Left cardiac atrium (tissue), 4 donors: ENCODE measurements at regions not wholly inside any gene's neighbourhood (a gene's known extent, or its start where the extent isn't known, plus 50 kb on each side); places are given as distances from the start of the nearest gene placed in this dataset.
A peak's percentile ranks its signal among the peaks of the same experiment; 100 is the strongest.
"Not testable (repeated sequence)": the region's sequence is repeated elsewhere in the genome, so short reads cannot be mapped to it uniquely, and the experiment has no call there.

Experiments used
- ATAC-seq, 2 donors: fragments of 200-7000 bp; cut with Tn5 transposase; one replicate each; pipeline ENCODE4 v1.9.1; 2020; ENCODE audit warnings: mild to moderate bottlenecking in 2 of 2, moderate library complexity in 2 of 2
- DNase-seq: peaks from one replicate; pipeline ENCODE4 v3.0.0-alpha.2; 2020
- intact Hi-C, 2 donors: fragments of 100-400 bp; cut with DNase I; formaldehyde crosslinking; loops; one replicate each; pipeline versions ENCODE4 v1.14.1 to v1.15.1; 2022 to 2023
- donor health status: DM: no; HTN: yes; CAD: no.
- donor health status: DM: no; HTN: yes; CAD: no; lungs with severe emphysema.
- donor health status: DM: yes; HTN: yes; CAD: no.
- donor health status: Dilated cardiomyopathy.

- intact Hi-C loops, DNase-seq, ATAC-seq: not testable (repeated sequence)
These were observed 562.9 kb downstream of the RIT2 start for GRCh38 chr18:42552559-42552958.

GRCh38 chr18:42559069-42559690, 556.3 kb downstream of the RIT2 start:
- intact Hi-C loops, result no loop called here
- peak in 1 of 2 donors; percentile 64 for ATAC-seq

GRCh38 chr18:42561521-42561920, 554.0 kb downstream of the RIT2 start:
- intact Hi-C loops, result no loop called here
- DNase-seq, result no peak
- no peak for ATAC-seq

More at GRCh38 chr18:42559069-42559690, 556.3 kb downstream of the RIT2 start:
- DNase-seq, result no peak

- intact Hi-C loops, result no loop called here
- DNase-seq, result no peak
- ATAC-seq, result no peak
These were observed 551.5 kb downstream of the RIT2 start for GRCh38 chr18:42563995-42564394.

- no peak for ATAC-seq
- intact Hi-C loops, result no loop called here
- DNase-seq, result no peak
These were observed 550.7 kb downstream of the RIT2 start for GRCh38 chr18:42564761-42565160.

GRCh38 chr18:42568773-42569172, 546.7 kb downstream of the RIT2 start:
- DNase-seq (no peak), ATAC-seq (no peak)
- intact Hi-C loops, result no loop called here

GRCh38 chr18:42574871-42575270, 540.6 kb downstream of the RIT2 start:
- DNase-seq, result no peak
- intact Hi-C loops, result no loop called here
- no peak for ATAC-seq

- intact Hi-C loops, result no loop called here
- ATAC-seq (no peak), DNase-seq (no peak)
These were observed 539.4 kb downstream of the RIT2 start for GRCh38 chr18:42576124-42576523.

GRCh38 chr18:42578792-42579191, 536.7 kb downstream of the RIT2 start:
- DNase-seq (no peak), ATAC-seq (peak in 1 of 2 donors; percentile 91)
- intact Hi-C loops, result loop anchor here in 1 of 2 donors (2.0 kb wide), 1 partner anchor 16 kb away; no protein-coding TSS in a partner anchor

GRCh38 chr18:42582266-42582665, 533.2 kb downstream of the RIT2 start:
- intact Hi-C loops, result no loop called here
- no peak for ATAC-seq

GRCh38 chr18:42583283-42583731, 532.2 kb downstream of the RIT2 start:
- DNase-seq, result no peak
- intact Hi-C loops, result no loop called here
- peak in 1 of 2 donors; percentile 76 for ATAC-seq

More at GRCh38 chr18:42582266-42582665, 533.2 kb downstream of the RIT2 start:
- DNase-seq, result no peak

- intact Hi-C loops, result no loop called here
- ATAC-seq (no peak), DNase-seq (no peak)
These were observed 528.9 kb downstream of the RIT2 start for GRCh38 chr18:42586601-42587000.

GRCh38 chr18:42588786-42589185, 526.7 kb downstream of the RIT2 start:
- ATAC-seq, result no peak
- intact Hi-C loops, result no loop called here

GRCh38 chr18:42604820-42605219, 510.7 kb downstream of the RIT2 start:
- no peak for DNase-seq
- no peak for ATAC-seq
- intact Hi-C loops, result no loop called here

More at GRCh38 chr18:42588786-42589185, 526.7 kb downstream of the RIT2 start:
- no peak for DNase-seq

- DNase-seq (no peak), ATAC-seq (no peak)
- intact Hi-C loops, result no loop called here
These were observed 508.5 kb downstream of the RIT2 start for GRCh38 chr18:42606886-42607495.

- ATAC-seq (no peak), DNase-seq (no peak)
- intact Hi-C loops, result no loop called here
These were observed 504.4 kb downstream of the RIT2 start for GRCh38 chr18:42611134-42611533.

GRCh38 chr18:42614619-42615293, 500.7 kb downstream of the RIT2 start:
- ATAC-seq, result peak; percentile 95 to 97
- peak; percentile 20 for DNase-seq
- intact Hi-C loops, result no loop called here

- intact Hi-C loops, result no loop called here
- ATAC-seq (no peak), DNase-seq (no peak)
These were observed 498.3 kb downstream of the RIT2 start for GRCh38 chr18:42617221-42617620.

- ATAC-seq, result no peak
- no peak for DNase-seq
- intact Hi-C loops, result no loop called here
These were observed 495.7 kb downstream of the RIT2 start for GRCh38 chr18:42619771-42620170.

GRCh38 chr18:42620657-42621056, 494.8 kb downstream of the RIT2 start:
- intact Hi-C loops, result no loop called here
- ATAC-seq (no peak), DNase-seq (no peak)
